Endothelial cell (in vitro differentiated cells): ENCODE measurements at regions not wholly inside any gene's neighbourhood (a gene's known extent, or its start where the extent isn't known, plus 50 kb on each side); places are given as distances from the start of the nearest gene placed in this dataset.

Experiments
- DNase-seq: peaks from one replicate; pipeline ENCODE4 v3.0.0; 2021; ENCODE audit warnings: low spot score
- H3K27ac Mint-ChIP-seq: one replicate; pipeline ENCODE4 v1.8.0; 2021; ENCODE audit warnings: mixed read lengths, inconsistent platforms; ENCODE audit not compliant: unreplicated experiment
- H3K27me3 Mint-ChIP-seq: one replicate; pipeline ENCODE4 v1.8.0; 2021; ENCODE audit warnings: mild to moderate bottlenecking, moderate library complexity, mixed read lengths, inconsistent platforms; ENCODE audit not compliant: unreplicated experiment
- H3K36me3 Mint-ChIP-seq: one replicate; pipeline ENCODE4 v1.8.0; 2021; ENCODE audit warnings: mild to moderate bottlenecking, low read depth, mixed read lengths, inconsistent platforms; ENCODE audit not compliant: unreplicated experiment
- H3K4me1 Mint-ChIP-seq: one replicate; pipeline ENCODE4 v1.8.0; 2021; ENCODE audit warnings: mild to moderate bottlenecking, mixed read lengths, inconsistent platforms; ENCODE audit not compliant: unreplicated experiment
- H3K4me3 Mint-ChIP-seq: one replicate; pipeline ENCODE4 v1.8.0; 2021; ENCODE audit warnings: mild to moderate bottlenecking, mixed read lengths, inconsistent platforms; ENCODE audit not compliant: unreplicated experiment
- H3K9me3 Mint-ChIP-seq: one replicate; pipeline ENCODE4 v1.8.0; 2021; ENCODE audit warnings: mixed read lengths, inconsistent platforms; ENCODE audit not compliant: unreplicated experiment
- CTCF ChIP-seq: fragments of 200-600 bp; sonication (generic); IDR thresholded peaks from one replicate; pipeline ENCODE4 v1.5.0; 2021; ENCODE audit warnings: antibody characterized with exemption; ENCODE audit not compliant: unreplicated experiment

- H3K27me3 Mint-ChIP-seq = no peaks in the 10 kb centered on the region
- H3K4me3 Mint-ChIP-seq = no peak overlapping the region
- no peak overlapping the region for H3K27ac Mint-ChIP-seq
Measured at GRCh38 chr17:63095879-63096278, 129.8 kb downstream of the TANC2 start.

GRCh38 chr17:63096426-63096825, 130.4 kb downstream of the TANC2 start:
- H3K4me1 Mint-ChIP-seq = no peaks in the 10 kb centered on the region
- no peak overlapping the region for H3K4me3 Mint-ChIP-seq
- DNase-seq = no peak
- H3K36me3 Mint-ChIP-seq = peaks cover under 1% of the 10 kb centered on the region
- no peak overlapping the region for H3K27ac Mint-ChIP-seq
- no peaks in the 10 kb centered on the region for H3K27me3 Mint-ChIP-seq
- no peak for TF ChIP-seq CTCF
- no peaks in the 10 kb centered on the region for H3K9me3 Mint-ChIP-seq

More at GRCh38 chr17:63095879-63096278, 129.8 kb downstream of the TANC2 start:
- Mint-ChIP-seq H3K9me3 (no peaks in the 10 kb centered on the region), H3K4me1 (no peaks in the 10 kb centered on the region), H3K36me3 (no peaks in the 10 kb centered on the region)
- no peak for TF ChIP-seq CTCF
- no peak for DNase-seq

DNA sequence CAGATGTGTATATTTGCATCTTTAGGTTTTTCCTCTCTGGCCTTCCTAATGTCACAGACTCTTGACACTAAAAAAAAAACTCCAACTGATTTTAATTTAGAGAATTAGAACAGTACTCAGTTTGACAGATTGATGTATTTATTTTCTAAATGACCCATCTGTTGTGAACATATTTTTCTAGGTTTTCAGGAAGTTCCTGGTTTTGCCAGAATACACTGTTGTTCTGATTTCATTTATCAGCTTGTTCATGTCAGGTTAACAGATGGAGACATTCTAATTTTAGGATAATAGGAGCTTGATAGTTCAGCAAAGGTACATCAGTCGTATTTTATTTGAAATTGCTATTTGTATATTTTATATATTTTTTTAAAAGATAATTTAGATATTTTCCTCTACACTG, 133.4 kb downstream of the TANC2 start:
- TF ChIP-seq CTCF = no peak
- no peaks in the 10 kb centered on the region for H3K4me1 Mint-ChIP-seq
- peaks cover 5% of the 10 kb centered on the region for H3K36me3 Mint-ChIP-seq
- no peaks in the 10 kb centered on the region for H3K27me3 Mint-ChIP-seq
- no peaks in the 10 kb centered on the region for H3K9me3 Mint-ChIP-seq
- H3K27ac Mint-ChIP-seq = no peak overlapping the region
- no peak overlapping the region for H3K4me3 Mint-ChIP-seq
- DNase-seq = no peak

GRCh38 chr17:63102034-63102433, 136.0 kb downstream of the TANC2 start:
- H3K4me1 Mint-ChIP-seq = no peaks in the 10 kb centered on the region
- DNase-seq = no peak
- H3K27ac Mint-ChIP-seq = peak overlapping the region; percentile 38
- H3K27me3 Mint-ChIP-seq = no peaks in the 10 kb centered on the region
- H3K36me3 Mint-ChIP-seq = peaks cover 5% of the 10 kb centered on the region
- TF ChIP-seq CTCF = no peak
- H3K9me3 Mint-ChIP-seq = no peaks in the 10 kb centered on the region
- H3K4me3 Mint-ChIP-seq = no peak overlapping the region

DNA sequence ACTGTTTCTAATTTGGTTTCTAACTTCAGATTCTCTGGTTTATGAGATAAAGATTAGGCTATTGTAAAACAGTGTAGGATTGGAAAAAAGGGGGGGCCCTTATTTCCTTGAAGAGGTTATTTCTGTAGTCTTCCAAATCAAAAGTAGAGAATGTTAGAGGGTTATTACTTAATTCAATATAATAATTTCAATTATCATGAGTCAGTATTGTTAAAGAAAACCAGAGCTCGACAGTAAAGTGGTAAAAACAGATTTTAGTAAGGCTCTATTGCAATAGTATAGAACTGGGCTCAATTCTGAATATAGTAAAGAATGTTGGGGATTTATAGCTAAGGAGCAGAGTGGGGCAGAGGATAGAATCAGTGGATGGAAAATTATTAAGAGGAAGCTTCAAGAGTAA, 140.0 kb downstream of the TANC2 start:
- no peak for DNase-seq
- no peaks in the 10 kb centered on the region for H3K27me3 Mint-ChIP-seq
- TF ChIP-seq CTCF = no peak
- no peaks in the 10 kb centered on the region for H3K9me3 Mint-ChIP-seq
- H3K4me3 Mint-ChIP-seq = no peak overlapping the region
- no peaks in the 10 kb centered on the region for H3K4me1 Mint-ChIP-seq
- H3K36me3 Mint-ChIP-seq = peaks cover 5% of the 10 kb centered on the region
- H3K27ac Mint-ChIP-seq = no peak overlapping the region
